Stimulated activated CD8-positive, alpha-beta memory T cell treated with anti-CD3 and anti-CD28 coated beads, Interleukin-7, amount 100 ng/mL, for 24 hours (primary cell): ENCODE measurements at regions not wholly inside any gene's neighbourhood (a gene's known extent, or its start where the extent isn't known, plus 50 kb on each side); places are given as distances from the start of the nearest gene placed in this dataset.
"Not testable (repeated sequence)": the region's sequence is repeated elsewhere in the genome, so short reads cannot be mapped to it uniquely, and the experiment has no call there.

Experiments
- DNase-seq: peaks from one replicate; pipeline ENCODE4 v3.0.0-alpha.2; 2020; ENCODE audit warnings: low read depth

DNA sequence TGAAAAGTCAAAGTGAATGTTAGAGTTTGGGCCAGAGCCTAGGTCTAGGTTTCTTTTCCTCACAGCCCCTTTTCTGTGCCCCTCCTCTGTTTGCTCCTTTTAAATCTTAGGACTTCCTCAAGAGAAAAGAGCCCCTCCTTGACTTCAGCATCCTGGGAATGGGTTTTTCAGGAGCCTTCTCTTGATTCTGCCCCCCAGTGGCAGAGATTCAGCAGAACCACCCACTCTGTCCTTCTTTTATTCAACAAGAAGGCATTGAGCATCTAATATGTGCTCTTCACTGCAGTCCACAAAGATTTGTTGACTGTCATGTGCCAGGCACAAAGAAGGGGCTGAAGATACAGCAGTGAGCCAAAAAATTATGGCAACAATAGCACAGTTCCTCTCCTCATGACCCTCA lies 270.8 kb upstream of the CDH5 start:
- DNase-seq = no peak

DNA sequence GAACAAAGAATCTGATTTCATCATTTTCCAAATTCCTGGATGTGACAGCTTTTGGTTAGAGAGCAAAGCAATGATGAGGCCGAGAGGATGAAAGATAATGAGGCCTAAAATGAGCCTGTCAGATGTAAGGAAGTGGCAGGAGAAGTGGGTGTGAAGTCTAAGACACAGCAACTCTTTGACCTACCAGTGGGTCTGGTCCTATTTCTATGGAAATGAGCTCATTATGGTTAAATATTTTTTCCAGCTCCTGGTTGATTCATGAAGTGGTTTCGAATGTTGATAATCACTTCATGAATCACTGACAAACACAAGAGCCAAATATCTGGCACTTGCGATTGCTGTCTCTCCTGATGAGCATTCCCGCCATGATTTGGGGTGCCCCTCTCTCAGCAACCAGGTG lies 273.3 kb upstream of the CDH5 start:
- no peak for DNase-seq

DNA sequence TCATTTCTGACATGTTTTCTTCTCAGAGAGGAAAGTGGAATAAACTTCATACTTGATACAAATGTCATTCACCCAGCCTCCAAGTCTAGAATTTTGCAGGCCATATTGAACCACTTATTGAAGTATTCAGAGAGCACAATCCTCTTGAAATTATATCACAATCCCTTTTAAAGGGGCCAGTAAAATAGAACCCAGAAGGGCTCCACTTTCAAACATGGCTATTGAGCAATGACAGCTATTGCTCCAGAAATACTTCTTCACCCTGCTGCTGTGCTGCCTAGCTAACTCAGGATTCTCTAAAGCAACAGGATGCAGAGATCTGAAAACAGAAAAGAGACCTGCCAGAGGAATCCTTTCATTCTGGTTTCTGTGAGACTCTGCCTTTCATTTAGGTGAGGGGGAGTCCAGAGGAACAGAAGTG lies 275.0 kb upstream of the CDH5 start:
- no peak for DNase-seq

DNA sequence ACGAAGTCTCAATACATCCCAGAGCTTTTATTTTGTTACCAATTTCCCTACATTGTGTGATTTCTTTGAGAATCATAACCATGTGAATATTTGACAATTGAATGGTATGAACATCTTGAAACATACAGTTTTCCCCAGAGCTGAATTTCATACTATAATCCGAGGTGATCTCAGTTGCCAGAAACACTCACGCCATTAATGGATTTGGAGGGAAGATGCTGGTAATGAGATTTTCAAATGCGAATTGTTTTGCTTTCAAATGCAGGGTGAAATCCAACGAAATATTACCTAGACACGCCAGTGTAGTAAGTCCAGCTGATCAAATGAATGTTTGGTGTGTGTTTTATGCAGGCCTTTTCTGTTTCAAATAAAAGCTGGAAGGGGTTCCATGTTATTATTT lies 277.8 kb upstream of the CDH5 start:
- DNase-seq = no peak

DNA sequence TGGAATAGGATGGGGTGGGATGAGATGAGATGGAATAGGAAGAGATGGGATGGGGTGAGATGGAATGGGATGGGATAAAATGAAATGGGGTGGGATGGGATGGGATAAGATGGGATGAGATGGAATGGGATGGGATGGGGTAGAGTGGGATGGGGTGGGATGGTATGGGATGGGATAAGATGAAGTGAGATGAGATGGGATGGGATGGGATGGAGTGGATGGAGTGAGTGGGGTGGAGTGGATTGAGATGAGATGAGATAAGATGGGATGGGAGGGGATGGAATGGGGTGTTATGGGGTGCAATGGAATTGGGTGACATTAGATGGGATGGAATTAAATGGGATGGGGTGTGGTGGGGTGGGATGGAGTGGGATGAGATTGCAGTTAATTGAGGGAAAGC lies 279.2 kb upstream of the CDH5 start:
- DNase-seq = no peak

DNA sequence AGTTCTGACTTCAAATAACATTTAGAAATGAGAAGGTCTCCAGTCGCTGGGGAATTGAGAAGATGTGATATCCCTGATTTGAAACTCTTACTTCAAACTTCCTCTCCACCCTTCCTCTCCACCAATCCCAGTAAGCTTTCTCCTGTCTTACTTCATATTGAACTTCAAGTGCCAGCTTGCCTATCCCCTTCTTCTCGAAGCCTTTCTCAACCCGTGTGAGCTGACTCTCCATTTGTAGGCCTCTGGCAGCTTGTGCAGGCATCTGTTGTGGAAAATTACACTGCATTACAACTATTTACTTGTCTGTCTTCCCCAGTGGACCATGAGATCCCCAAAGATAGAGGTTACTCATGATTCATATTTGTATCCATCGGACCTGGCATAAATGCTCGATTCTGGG lies 280.8 kb upstream of the CDH5 start:
- DNase-seq = no peak

DNA sequence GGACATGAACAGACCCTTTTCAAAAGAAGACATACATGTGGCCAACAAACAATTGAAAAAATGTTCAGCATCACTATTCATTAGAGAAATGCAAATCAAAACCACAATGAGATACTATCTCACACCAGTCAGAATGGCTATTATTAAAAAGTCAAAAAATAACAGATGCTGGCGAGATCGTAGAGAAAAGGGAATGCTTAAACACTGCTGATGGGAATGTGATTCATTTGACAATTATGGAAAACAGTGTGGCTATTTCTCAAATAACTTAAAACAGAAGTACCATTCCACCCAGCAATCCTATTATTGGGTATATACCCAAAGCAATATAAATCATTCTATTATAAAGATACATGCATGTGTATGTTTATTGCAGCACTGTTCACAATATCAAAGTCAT lies 281.8 kb upstream of the CDH5 start:
- not testable (repeated sequence) for DNase-seq

DNA sequence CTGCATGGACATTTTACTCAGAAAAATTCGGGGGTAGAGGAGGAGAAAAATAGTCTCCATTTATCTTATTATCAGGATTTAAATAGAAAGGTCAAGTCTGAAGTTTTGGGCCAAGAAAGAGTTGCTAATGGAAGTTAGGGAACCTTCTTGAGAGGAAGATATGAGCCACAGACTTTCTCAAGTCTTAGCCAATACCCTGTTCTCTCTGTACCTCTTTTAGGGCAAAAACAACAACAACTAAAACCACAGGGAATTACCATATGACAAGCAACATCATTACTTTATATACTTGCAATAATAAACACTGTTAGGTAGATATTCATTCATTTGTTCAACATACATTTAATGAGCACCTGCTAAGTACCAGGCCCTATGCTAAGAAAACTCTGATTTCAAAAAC lies 282.2 kb upstream of the CDH5 start:
- DNase-seq = no peak

DNA sequence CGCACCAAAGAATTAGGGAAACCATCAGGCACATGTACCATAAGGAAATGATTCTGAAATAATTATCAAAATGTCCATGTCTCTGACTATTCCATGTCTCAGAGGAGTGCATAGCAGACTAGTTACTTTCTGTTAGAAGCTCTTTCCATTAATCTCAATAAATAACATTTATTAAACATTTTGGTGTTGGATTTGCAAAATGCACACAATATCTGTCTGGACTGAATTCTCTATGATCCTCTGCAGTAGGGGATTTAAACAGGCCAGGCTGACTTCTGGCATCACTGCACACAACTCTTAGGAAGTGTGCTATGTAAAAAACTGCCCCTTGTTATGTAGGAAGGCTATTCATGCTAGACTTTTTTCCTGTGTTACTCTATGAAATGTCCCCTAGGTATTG lies 283.3 kb upstream of the CDH5 start:
- no peak for DNase-seq

DNA sequence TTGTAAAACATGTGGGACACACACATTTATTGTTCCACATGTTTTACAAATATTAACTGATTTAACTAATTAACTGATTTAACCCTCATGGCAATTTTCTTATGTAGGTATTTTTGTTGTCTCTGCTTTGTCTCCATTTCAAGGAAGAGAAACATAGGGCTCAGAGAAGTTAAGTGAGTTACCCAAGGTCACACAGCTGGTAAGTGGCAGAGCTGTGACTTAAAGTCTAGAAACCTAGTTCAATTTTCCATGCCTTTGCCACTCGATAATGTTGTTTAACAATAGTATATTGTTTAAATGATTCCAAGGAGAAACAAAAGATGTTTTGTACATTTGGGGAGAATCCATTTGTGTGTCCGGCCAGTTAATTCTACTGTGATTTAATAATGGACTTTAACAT lies 284.1 kb upstream of the CDH5 start:
- DNase-seq = no peak

DNA sequence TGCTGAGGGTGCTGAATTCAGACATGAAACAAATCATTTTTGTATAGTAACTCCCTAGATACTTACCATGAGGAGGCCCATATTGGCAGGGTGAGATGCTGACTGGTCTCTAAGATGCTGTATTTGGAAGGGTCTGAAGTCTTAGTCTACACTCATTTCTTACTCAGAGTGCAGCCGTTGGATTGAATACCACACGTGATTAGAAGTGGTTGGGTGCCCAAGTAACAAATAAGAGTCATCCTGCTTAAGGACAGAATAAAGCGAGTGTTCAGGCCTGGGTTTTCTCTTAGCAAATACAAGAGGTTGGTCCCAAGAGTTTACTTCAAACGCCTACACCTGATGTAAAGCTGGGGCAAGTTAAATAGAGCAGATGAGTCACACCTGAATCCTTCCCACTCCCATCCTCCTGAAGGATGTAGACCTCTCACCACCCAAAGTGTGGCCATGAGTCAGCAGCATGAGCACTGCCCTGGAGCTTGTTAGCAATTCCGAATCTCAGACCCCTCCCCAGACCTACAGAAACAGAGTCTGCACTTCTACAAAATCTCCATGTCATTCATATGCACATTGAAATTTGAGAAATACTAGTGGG lies 284.6 kb upstream of the CDH5 start:
- no peak for DNase-seq

DNA sequence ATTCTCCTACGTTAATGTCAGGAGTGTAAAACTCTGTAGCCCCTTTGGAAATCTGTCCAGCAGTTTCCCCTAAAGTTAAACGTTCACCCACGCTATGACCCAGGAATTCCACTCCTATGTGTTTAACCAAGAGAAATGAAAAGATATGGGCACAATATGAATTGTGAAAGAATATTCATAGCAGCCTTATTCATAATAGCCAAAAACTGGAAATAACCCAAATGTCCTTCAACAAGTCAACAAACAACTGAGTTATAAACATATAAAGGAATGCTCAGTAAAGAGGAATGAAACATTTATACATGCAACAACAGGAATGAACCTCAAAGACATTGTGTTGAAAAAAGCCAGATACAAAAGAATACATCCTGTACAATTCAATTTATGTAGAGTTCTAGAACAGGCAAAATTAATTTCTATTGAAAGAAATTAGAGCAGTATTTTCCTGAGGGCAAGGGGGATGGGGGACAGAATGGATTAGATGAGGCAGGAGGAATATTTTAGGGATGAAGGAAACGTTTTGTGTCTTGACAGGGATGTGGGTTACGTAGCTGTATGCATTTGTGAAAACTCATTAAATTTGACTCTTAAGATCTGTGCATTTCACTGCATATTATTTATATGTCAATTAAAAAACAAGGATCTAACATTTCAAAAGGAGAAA lies 286.7 kb upstream of the CDH5 start:
- no peak for DNase-seq

DNA sequence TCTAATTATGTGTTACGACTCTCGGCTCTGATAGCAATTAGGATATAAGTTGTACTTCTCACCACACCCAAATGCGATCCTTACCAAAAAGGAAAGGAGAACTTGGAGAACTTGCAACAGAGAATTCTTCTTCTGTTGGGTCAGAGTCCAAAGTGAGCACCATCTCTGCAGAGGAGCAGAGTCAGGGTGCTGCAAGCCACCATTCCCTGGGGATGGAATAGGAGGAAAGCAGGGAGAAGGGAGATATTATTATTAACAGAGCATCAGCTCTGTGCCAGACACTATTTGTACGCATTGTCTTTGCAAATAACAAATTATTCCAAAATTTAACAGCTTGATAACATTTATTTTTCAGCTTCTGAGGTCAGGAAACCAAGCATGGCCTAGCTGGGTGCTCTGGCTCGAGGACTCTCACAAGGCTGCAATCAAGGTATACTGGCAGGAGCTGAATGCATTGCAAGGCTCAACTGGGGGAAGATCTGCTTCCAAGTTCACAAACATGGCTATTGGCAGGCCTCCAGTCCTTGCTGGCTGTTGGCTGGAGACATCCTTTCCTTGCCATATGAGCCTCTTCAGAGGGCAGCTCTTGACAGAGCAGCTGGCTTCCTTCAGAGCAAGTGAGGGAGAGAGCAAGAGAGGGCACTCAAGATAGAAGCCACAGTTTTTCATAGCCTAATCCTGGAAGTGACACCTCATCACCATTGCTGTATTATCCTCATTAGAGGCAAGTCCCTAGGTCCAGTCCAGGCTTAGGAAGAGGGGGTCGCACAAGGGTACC lies 296.2 kb upstream of the CDH5 start:
- DNase-seq = no peak

DNA sequence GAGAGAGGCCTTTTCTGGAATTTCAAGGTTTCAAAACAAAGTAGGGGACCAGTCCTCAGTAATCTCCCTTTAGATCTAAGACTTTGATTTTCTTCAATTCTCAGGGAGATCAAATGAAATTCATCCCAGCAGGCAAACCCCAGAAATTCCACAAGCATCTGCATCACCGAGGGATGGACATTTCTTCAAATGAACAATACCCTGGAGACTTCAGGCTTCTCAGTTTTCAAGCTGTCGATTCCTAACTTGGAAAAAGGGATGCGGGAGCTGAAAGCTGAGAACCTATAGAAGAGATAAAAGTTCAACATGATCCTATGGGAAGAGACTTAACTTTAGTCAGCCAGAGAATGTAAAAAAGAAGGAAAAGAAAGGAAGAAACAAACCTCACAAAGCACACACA lies 296.9 kb upstream of the CDH5 start:
- no peak for DNase-seq

DNA sequence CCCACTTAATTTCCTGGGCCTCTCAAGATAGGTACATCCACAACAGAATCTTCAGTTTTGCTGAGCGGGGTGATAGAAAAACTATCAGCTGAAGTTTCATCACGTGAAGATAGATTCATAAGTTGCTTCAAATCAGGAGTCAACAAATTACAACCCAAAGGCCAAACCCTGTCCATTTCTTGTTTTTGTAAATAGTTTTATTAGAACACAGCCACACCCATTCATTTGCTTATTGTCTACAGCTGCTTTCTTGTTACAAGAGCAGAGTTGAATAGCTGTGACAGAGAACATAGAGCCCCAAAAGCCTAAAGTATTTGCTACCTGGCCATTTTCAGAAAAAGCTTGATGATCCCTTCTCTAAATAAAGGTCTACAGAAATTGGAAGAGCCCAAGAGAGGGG lies 300.1 kb upstream of the CDH5 start:
- no peak for DNase-seq

DNA sequence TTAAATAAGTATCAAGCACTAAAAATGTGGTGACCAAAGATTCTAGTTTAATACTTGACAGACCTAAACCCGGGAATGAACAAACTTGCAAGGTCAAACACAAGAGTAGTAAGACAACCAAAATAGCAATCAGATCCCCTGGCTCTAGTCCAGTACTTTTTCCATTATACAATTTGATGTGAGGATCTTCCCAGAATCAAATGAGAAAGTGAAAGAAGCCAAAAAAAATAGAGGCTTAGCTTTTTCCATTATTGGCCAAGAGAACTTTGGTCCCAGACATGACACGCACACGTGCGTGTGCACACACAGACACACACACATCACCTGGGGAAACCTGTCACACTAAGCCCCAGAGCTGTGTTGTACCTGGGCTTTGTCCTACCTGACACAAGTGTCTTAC lies 300.6 kb upstream of the CDH5 start:
- DNase-seq = no peak

DNA sequence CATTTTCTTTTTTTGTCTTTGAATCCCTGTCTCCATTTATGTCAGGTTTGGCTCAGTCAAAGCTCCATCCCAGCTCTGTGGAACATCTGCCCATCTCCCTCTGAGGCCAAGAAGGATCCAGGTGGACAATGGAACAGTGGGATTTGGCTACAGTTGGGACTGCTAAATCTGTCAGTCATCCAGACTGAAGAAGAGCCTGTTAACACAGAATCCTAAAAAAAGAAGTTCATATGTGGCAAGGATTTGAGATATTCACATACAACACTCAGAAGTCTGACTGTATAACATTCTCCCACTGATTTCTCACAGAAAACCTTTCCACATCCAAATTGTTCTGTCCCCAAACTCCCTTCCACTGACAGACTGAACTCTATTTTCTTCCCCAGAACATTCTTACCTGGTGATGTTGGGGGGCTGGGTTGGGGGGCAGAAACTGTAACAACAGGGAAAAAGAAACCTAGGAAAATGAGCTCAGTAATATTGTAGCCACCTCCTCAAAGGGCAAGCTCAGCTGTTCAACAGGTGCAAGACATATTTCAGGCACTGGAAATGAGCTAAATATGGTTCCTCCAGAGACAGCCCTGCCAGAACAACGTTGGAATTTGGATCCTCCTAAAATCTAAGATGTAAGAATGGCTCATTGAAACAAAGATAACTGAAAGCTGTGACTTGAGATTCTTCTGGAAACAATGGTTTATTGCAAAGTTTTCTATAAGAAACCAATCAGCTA lies 301.5 kb upstream of the CDH5 start:
- DNase-seq = no peak

DNA sequence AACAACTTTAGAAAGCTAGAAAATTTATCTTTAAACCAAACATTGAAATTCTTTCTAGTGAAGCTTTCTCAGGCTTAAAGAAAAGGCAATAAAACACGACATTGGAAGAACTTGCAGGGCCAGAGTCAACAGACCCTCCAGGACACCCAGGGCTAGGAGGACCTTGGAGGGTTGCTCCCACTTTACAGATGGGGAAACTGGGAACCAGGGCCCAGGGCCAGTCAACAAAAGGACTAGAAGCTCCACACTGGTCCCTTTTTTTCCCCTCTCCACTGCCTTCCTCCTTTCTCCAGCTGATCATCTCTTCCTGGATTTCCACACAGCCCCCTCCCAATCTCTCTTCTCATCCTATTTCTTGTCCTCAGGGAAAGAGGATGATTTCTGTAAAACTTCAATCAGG lies 307.7 kb upstream of the CDH5 start:
- no peak for DNase-seq

DNA sequence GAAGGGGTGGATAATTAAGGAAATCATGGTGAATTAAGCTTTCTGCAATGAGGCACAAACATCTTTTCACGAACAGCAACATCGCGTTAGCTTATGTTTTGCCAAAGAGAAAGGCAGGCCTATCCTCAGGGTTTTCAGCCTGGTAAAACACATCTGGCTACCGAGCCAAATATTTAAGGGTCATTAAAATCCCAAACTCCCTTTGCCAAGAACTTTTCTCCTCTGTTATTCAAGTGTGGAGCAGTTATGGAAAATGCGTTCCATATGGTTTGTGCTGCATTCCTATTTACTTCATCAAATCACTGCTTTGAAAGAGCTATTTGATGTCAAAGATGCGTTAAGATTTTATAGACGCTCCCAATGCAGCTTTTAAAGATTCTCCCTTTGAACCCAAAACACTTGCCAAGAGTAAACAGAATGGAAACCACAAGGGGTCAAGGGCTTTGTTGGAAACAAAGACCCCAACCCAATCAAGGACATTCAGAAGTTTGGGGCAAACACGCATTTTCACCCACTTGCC lies 308.3 kb upstream of the CDH5 start:
- no peak for DNase-seq

DNA sequence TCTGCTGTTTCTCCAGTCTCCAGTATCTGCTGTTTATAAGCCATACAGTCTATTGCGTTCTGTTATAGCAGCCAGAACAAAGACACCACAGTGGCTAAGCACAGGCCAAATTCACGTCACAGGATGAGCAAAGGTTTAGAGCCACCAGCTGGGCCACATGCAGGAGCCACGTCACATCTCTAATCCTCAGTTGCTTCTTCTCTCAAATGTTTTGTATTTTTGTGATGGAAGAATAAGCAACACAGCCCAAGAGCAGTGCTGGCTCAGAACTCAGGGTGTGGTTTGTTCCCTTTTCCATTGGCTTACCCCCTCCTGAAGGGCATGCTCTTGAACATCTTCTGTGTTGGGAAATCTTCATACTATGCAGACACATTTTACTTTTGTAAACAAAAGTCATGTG lies 309.4 kb upstream of the CDH5 start:
- DNase-seq = no peak

DNA sequence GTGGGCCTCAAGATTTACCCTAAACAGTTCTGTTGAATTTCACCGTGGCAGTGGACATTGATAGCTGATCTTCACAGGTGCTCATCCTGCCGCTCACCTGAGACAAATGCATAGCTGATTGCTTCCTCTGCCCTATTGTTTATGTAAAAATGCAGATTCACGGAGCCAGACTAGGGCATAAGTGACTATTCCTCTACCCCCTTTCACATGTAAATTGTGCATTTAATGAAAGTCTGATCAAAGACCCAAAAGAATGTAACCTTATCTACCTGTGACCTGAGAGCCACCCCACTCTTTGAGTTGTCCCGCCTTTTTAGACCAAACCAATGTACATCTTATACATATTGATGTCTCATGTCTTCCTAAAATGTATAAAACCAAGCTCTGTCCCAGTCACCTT lies 312.4 kb upstream of the CDH5 start:
- DNase-seq = no peak

DNA sequence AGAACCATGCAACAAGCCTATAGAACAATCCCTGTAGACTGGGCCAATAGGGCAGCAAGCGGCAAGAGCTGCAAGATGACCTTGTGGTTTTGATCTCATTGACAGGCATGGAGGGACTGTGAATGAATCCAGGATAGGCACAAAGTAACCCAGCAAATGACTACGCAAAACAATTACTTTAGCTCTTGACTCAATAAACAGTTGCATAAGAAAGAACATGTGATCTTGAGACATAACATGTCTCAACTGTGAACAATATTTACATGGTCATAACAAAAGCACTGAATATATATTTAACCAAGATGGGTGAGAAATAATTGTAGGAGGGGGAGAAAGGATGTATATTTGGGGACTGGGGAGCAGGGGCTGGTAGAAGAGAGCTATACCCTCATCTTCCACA lies 313.7 kb upstream of the CDH5 start:
- no peak for DNase-seq

DNA sequence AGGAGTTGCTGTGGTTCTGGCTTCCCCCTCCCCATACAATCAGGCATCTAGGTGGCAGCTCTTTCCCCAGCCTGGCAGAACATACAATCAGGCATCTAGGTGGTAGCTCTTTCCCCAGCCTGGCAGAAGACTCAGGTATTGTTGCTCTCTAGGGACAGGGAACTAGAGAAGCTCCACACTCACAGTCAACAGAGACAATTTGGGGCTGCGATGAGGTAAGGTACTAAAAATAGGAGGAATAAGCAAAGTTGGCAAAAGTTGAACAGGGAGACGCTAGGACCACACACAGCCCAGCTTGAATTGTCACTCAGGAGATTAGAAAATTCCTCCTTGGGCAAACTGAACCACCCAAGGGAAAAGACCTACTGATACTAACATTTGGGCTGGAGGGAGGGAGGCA lies 315.5 kb upstream of the CDH5 start:
- DNase-seq = no peak
